ENCODE measurements at regions not wholly inside any gene's neighbourhood (a gene's known extent, or its start where the extent isn't known, plus 50 kb on each side); places are given as distances from the start of the nearest gene placed in this dataset.

DNA sequence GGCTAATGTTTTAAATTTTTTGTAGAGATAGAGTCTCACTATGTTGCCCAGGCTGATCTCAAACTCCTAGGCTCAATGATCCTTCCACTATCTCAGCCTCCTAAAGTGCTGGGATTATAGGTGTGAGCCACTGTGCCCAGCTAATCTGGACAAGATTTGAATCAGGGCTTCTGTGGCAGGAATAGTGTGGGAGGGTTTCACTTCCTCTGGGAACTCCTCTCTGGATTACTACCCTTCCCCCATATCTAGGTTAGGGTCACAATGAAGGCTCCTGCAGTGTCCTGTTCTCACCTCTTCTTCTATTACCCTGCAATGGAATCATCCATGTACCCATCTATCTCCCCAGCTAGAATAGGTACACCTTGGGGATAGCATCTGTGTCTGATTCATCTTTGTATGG, 133.6 kb upstream of the RAB4A start:
- H3K27me3 Mint-ChIP-seq, result no peaks in the 10 kb centered on the region
- ChIA-PET POLR2A (interaction anchor here (1.3 kb wide), 1 partner anchor 109 kb away, joined by 3 read pairs; no protein-coding TSS in a partner anchor), CTCF (no interaction called here)
- peaks cover 14% of the 10 kb centered on the region for H3K36me3 Mint-ChIP-seq (ENCODE audit: low read depth)
- peaks cover 28% of the 10 kb centered on the region for H3K9me3 Mint-ChIP-seq
- no peak overlapping the region for H3K4me3 Mint-ChIP-seq
- no peak for DNase-seq
- no peak overlapping the region for H3K27ac Mint-ChIP-seq
- H3K4me1 Mint-ChIP-seq, result peaks cover 24% of the 10 kb centered on the region

- H3K4me3 Mint-ChIP-seq, result no peak overlapping the region
- CTCF ChIA-PET, result interaction anchor here (2.3 kb wide), 1 partner anchor 8 kb away, joined by 9 read pairs; no protein-coding TSS in a partner anchor
- POLR2A ChIA-PET, result interaction anchor here (1.7 kb wide), 1 partner anchor 8 kb away, joined by 12 read pairs; no protein-coding TSS in a partner anchor
- peaks cover 14% of the 10 kb centered on the region for H3K36me3 Mint-ChIP-seq (ENCODE audit: low read depth)
- H3K27me3 Mint-ChIP-seq, result no peaks in the 10 kb centered on the region
- H3K9me3 Mint-ChIP-seq, result peaks cover 27% of the 10 kb centered on the region
- no peak for DNase-seq
- no peak overlapping the region for H3K27ac Mint-ChIP-seq
- H3K4me1 Mint-ChIP-seq, result peaks cover 24% of the 10 kb centered on the region
These were observed 132.9 kb upstream of the RAB4A start for GRCh38 chr1:229138058-229138457.

DNA sequence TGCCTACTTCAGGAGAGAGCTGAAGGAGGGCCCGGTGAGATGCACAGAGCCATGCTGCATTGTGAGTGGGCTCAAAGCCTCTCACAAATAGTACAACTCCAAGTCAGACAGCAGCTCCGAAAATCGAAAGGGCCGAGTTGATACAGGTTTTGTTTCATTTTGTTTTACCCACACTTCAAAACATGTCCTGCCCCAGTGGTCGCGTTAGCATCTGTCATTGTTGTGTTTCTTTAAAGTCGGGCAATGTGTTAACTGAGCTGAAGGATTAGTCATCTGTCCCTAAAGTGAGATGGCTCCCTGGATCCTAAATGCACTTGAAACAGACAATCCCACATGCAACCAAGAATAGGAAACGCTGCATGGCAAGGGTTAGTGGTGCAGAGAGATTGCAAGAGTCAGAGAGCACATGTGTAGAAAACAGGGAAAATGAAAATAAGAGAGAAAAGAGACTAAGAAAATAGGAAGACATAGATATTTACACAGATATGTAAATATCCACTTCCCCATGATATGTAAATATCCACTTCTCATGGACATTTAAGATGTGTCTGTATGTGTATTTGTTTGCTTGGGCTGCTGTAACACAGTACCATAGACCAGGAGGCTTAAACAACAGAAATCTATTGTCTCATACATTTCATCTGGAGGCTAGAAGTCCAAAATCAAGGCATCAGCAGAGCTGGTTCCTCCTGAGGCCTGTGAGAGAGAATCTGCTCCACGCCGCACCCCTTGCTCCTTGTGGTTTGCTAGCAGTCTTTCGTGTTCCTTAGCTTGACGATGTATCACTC, 131.4 kb upstream of the RAB4A start:
- peaks cover 20% of the 10 kb centered on the region for H3K9me3 Mint-ChIP-seq
- peak overlapping the region; percentile 1 for H3K27ac Mint-ChIP-seq
- H3K4me1 Mint-ChIP-seq, result peaks cover 24% of the 10 kb centered on the region
- peak overlapping the region; percentile 52 for H3K4me3 Mint-ChIP-seq
- POLR2A ChIA-PET, result interaction anchor here (1.0 to 1.7 kb wide), 3 partner anchors 10 to 47 kb away, joined by 4 to 12 read pairs (median 5); no protein-coding TSS in a partner anchor
- no peaks in the 10 kb centered on the region for H3K27me3 Mint-ChIP-seq
- peaks cover 8% of the 10 kb centered on the region for H3K36me3 Mint-ChIP-seq (ENCODE audit: low read depth)
- DNase-seq, result peak; percentile 24
- CTCF ChIA-PET, result interaction anchor here (2.3 kb wide), 1 partner anchor 10 kb away, joined by 9 read pairs; no protein-coding TSS in a partner anchor

- DNase-seq, result no peak
- H3K36me3 Mint-ChIP-seq (ENCODE audit: low read depth), result peaks cover 4% of the 10 kb centered on the region
- no peak overlapping the region for H3K27ac Mint-ChIP-seq
- no peak overlapping the region for H3K4me3 Mint-ChIP-seq
- H3K9me3 Mint-ChIP-seq, result peaks cover 15% of the 10 kb centered on the region
- ChIA-PET POLR2A (interaction anchor here (1.0 to 1.5 kb wide), 2 partner anchors 10 to 46 kb away, joined by 4 to 5 read pairs; no protein-coding TSS in a partner anchor), CTCF (no interaction called here)
- peaks cover 24% of the 10 kb centered on the region for H3K4me1 Mint-ChIP-seq
- H3K27me3 Mint-ChIP-seq, result no peaks in the 10 kb centered on the region
These were observed 130.9 kb upstream of the RAB4A start for GRCh38 chr1:229140119-229140396.

DNA sequence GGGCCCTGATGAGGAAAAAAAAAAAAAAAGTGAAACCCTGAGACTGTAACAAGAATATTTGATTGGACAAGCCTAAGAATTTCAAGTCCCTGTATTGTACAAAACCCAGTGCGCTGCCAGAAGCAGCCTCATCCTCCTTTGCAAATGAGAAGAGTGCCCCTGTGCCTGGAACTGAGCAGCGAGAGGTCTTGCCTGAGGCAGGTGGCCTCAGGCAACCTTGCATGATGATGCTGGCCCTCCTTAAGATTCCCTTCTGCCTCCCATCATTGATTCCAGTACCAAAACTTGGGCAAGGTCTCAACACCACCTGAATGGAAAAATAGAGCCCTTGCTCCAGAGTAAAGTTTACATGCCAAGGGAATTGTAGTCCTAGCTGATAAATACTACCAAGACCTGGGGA, 129.6 kb upstream of the RAB4A start:
- no peaks in the 10 kb centered on the region for H3K27me3 Mint-ChIP-seq
- H3K9me3 Mint-ChIP-seq, result peaks cover 3% of the 10 kb centered on the region
- DNase-seq, result no peak
- no peak overlapping the region for H3K27ac Mint-ChIP-seq
- peaks cover 24% of the 10 kb centered on the region for H3K4me1 Mint-ChIP-seq
- ChIA-PET POLR2A (interaction anchor here (1.1 kb wide), 1 partner anchor 13 kb away, joined by 3 read pairs; no protein-coding TSS in a partner anchor), CTCF (no interaction called here)
- no peaks in the 10 kb centered on the region for H3K36me3 Mint-ChIP-seq (ENCODE audit: low read depth)
- H3K4me3 Mint-ChIP-seq, result no peak overlapping the region

- H3K4me3 Mint-ChIP-seq, result no peak overlapping the region
- H3K27me3 Mint-ChIP-seq, result peaks cover 2% of the 10 kb centered on the region
- peaks cover 21% of the 10 kb centered on the region for H3K4me1 Mint-ChIP-seq
- POLR2A ChIA-PET, result no interaction called here
- H3K9me3 Mint-ChIP-seq, result no peaks in the 10 kb centered on the region
- no peak overlapping the region for H3K27ac Mint-ChIP-seq
- H3K36me3 Mint-ChIP-seq (ENCODE audit: low read depth), result no peaks in the 10 kb centered on the region
- no peak for DNase-seq
- CTCF ChIA-PET, result no interaction called here
These were observed 129.1 kb upstream of the RAB4A start for GRCh38 chr1:229141689-229142377.

DNA sequence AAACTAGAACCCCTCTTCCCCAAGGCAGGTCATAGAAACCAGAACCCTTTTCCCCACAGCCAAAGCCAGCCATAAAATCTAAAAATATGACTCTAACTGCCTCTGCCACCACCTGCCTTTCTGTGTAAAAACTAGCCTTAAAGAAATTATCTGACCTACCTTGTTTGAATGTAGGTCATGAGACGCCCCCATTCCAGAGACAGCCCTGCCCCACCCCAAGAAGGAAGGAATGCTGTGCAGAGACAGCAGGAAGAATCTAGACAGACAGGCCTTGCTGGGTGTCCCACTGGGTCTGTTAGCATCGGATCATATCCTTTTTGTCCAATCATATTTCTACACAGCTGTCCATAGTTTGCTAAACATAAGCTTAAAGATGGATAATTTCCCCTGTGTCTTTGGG, 128.4 kb upstream of the RAB4A start:
- DNase-seq, result no peak
- Mint-ChIP-seq H3K27me3 (peaks cover 2% of the 10 kb centered on the region), H3K4me1 (peaks cover 16% of the 10 kb centered on the region), H3K4me3 (no peak overlapping the region), H3K27ac (no peak overlapping the region), H3K36me3 (ENCODE audit: low read depth) (no peaks in the 10 kb centered on the region), H3K9me3 (no peaks in the 10 kb centered on the region)
- ChIA-PET POLR2A (no interaction called here), CTCF (no interaction called here)

DNA sequence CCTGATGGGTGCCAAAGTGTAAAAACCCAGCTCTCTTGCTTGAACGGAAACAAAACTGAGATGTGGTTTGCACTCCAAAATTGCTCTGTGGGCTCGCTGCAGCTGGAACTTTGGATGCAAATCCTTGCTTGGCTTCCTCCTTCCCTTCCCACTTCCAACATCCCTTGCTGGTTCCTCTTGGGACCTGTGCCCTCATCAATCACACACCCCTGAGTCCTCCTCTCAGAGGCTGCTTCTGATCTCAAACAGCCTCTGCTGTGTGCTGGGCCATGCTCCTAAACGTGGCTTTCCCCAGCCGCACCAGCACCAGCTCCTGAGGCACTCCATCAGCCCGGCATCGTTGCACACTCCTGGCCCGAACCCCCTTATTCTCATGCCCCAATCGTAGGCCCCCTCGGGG, 124.3 kb upstream of the RAB4A start:
- Mint-ChIP-seq H3K9me3 (no peaks in the 10 kb centered on the region), H3K36me3 (ENCODE audit: low read depth) (no peaks in the 10 kb centered on the region), H3K27me3 (peaks cover 2% of the 10 kb centered on the region), H3K27ac (no peak overlapping the region), H3K4me1 (no peaks in the 10 kb centered on the region), H3K4me3 (no peak overlapping the region)
- POLR2A ChIA-PET, result no interaction called here
- CTCF ChIA-PET, result no interaction called here
- no peak for DNase-seq

GRCh38 chr1:229147072-229147471, 123.8 kb upstream of the RAB4A start:
- no peak for DNase-seq
- POLR2A ChIA-PET, result no interaction called here
- no peaks in the 10 kb centered on the region for H3K9me3 Mint-ChIP-seq
- H3K27ac Mint-ChIP-seq, result no peak overlapping the region
- CTCF ChIA-PET, result no interaction called here
- H3K27me3 Mint-ChIP-seq, result peaks cover 3% of the 10 kb centered on the region
- H3K36me3 Mint-ChIP-seq (ENCODE audit: low read depth), result no peaks in the 10 kb centered on the region
- H3K4me1 Mint-ChIP-seq, result no peaks in the 10 kb centered on the region
- H3K4me3 Mint-ChIP-seq, result no peak overlapping the region

DNA sequence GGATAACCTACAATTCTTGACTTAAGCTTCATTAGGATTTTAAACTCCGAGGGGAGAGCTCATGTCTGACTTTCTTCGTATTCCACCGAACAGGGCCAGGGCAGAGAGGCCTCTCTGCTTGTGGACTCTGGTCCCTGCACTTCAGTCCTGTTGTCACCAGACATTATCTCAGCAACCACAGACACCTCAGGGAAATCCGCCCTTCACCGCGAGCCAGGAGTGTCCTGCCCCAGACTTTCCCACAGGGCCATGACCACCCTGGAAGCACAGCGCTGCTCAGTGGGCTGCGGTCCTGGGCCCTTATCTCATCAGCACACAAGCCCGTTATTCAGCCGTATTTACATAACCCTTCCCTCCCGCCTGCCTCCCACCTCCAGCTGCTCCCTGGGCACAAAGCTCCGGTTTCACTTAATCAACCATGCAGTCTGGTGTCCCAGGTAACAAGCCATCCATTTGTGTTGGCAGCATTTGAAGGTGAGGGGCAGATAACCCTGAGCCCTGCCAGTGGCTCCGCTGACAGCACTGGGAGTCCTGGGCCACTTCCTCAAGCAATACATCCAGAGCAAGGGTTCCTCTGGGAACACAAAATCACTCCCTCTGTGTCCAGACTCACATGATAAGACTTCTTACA, 122.8 kb upstream of the RAB4A start:
- ChIA-PET CTCF (no interaction called here), POLR2A (no interaction called here)
- H3K27me3 Mint-ChIP-seq, result peaks cover 3% of the 10 kb centered on the region
- H3K4me1 Mint-ChIP-seq, result no peaks in the 10 kb centered on the region
- no peak overlapping the region for H3K27ac Mint-ChIP-seq
- no peak overlapping the region for H3K4me3 Mint-ChIP-seq
- H3K36me3 Mint-ChIP-seq (ENCODE audit: low read depth), result no peaks in the 10 kb centered on the region
- DNase-seq, result no peak
- H3K9me3 Mint-ChIP-seq, result no peaks in the 10 kb centered on the region

DNA sequence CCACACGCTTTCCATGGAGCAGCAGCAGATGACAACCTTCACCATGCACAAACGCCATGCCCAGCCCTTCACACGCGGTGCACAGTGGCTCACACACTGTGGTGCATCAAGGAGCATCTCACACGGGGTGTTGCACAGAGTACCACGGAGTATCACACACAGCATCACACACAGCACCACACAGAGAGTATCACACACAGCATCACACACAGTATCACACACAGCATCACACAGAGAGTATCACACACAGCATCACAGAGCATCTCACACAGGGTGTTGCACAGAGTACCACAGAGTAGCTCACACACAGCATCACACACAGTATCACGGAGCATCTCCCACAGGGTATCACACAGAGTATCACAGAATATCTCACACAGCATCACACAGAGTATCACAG, 122.2 kb upstream of the RAB4A start:
- no peak for DNase-seq
- POLR2A ChIA-PET, result no interaction called here
- Mint-ChIP-seq H3K27ac (no peak overlapping the region), H3K27me3 (peaks cover 3% of the 10 kb centered on the region), H3K4me1 (no peaks in the 10 kb centered on the region), H3K4me3 (no peak overlapping the region), H3K9me3 (no peaks in the 10 kb centered on the region), H3K36me3 (ENCODE audit: low read depth) (no peaks in the 10 kb centered on the region)
- CTCF ChIA-PET, result no interaction called here

GRCh38 chr1:229149435-229149834, 121.5 kb upstream of the RAB4A start:
- CTCF ChIA-PET, result no interaction called here
- Mint-ChIP-seq H3K36me3 (ENCODE audit: low read depth) (no peaks in the 10 kb centered on the region), H3K9me3 (no peaks in the 10 kb centered on the region), H3K4me3 (no peak overlapping the region), H3K27me3 (peaks cover 3% of the 10 kb centered on the region), H3K27ac (no peak overlapping the region), H3K4me1 (no peaks in the 10 kb centered on the region)
- no peak for DNase-seq
- POLR2A ChIA-PET, result no interaction called here

GRCh38 chr1:229150518-229150917, 120.4 kb upstream of the RAB4A start:
- H3K27ac Mint-ChIP-seq, result no peak overlapping the region
- DNase-seq, result no peak
- no peaks in the 10 kb centered on the region for H3K9me3 Mint-ChIP-seq
- CTCF ChIA-PET, result no interaction called here
- no peak overlapping the region for H3K4me3 Mint-ChIP-seq
- H3K27me3 Mint-ChIP-seq, result peaks cover 3% of the 10 kb centered on the region
- POLR2A ChIA-PET, result no interaction called here
- H3K36me3 Mint-ChIP-seq (ENCODE audit: low read depth), result no peaks in the 10 kb centered on the region
- peaks cover 4% of the 10 kb centered on the region for H3K4me1 Mint-ChIP-seq

Data from activated CD4-positive, alpha-beta memory T cell treated with anti-CD3 and anti-CD28 coated beads, Interleukin-2, amount 10 ng/mL, durations not matched to agents 7 days and 5 days (primary cell).